Right atrium auricular region (tissue), 2 donors: ENCODE measurements at regions not wholly inside any gene's neighbourhood (a gene's known extent, or its start where the extent isn't known, plus 50 kb on each side); places are given as distances from the start of the nearest gene placed in this dataset.

ENCODE experiments used
- DNase-seq: peaks from one replicate; pipeline ENCODE4 v3.0.0-alpha.2; 2019; ENCODE audit warnings: low spot score
- H3K27ac ChIP-seq, 2 donors: fragments of 200-600 bp; sonication (generic); 1 replicate in 1 of 2; 2 replicates in 1 of 2; pipeline ENCODE4 v1.5.1; 2016 to 2019
- H3K27me3 ChIP-seq, 2 donors: fragments of 200-600 bp; sonication (generic); one replicate each; pipeline versions ENCODE4 v1.5.1 to v1.6.0; 2017 to 2019
- H3K36me3 ChIP-seq: fragments of 200-600 bp; sonication (generic); one replicate; pipeline ENCODE4 v1.5.1; 2016
- H3K4me1 ChIP-seq, 2 donors: fragments of 200-600 bp; sonication (generic); one replicate each; pipeline versions ENCODE4 v1.5.1 to v1.6.0; 2017 to 2019
- H3K4me3 ChIP-seq, 2 donors: fragments of 200-600 bp; sonication (generic); 1 replicate in 1 of 2; 2 replicates in 1 of 2; pipeline ENCODE4 v1.5.1; 2017 to 2019; ENCODE audit warnings: mild to moderate bottlenecking in 1 of 2, moderate library complexity in 1 of 2
- H3K9me3 ChIP-seq, 2 donors: fragments of 200-600 bp; sonication (generic); one replicate each; pipeline ENCODE4 v1.5.1; 2019
- CTCF ChIP-seq, 2 donors: fragments of 200-600 bp; sonication (generic); IDR thresholded peaks; one replicate each; pipeline ENCODE4 v1.5.1; 2019; ENCODE audit warnings: antibody characterized with exemption in 2 of 2

DNA sequence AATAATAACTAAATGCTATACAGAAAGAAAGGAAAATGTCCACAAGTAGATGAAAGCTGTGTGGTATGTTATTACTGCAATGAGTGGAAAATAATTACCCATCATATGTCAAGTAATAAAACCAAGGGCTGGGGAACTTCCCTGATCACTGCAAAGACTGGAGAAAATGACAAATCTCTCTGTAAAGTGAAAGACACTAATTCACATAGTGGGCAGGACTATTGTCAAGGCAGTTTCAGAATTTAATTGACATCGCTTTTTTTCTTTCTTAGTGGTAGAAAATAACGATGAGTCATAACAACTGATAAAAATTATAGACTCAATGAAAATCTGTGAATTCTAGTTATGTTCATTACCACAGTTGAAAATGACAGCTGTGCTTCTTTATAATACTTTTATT lies 153.7 kb upstream of the ST6GALNAC5 start:
- no peaks in the 10 kb centered on the region for H3K27me3 ChIP-seq
- no peak for TF ChIP-seq CTCF (IDR thresholded peaks at IDR 0.05)

GRCh38 chr1:76715474-76715873 lies 151.8 kb upstream of the ST6GALNAC5 start:
- Histone ChIP-seq H3K4me1 (no peaks in the 10 kb centered on the region), H3K9me3 (no peaks in the 10 kb centered on the region), H3K36me3 (no peaks in the 10 kb centered on the region), H3K27ac (no peak overlapping the region), H3K27me3 (no peaks in the 10 kb centered on the region), H3K4me3 (no peak overlapping the region)
- TF ChIP-seq CTCF (IDR thresholded peaks at IDR 0.05) = no peak
- DNase-seq = no peak

More for the DNA sequence above, 153.7 kb upstream of the ST6GALNAC5 start:
- H3K4me3 ChIP-seq = no peak overlapping the region
- no peaks in the 10 kb centered on the region for H3K36me3 ChIP-seq
- H3K9me3 ChIP-seq = no peaks in the 10 kb centered on the region
- no peak overlapping the region for H3K27ac ChIP-seq
- H3K4me1 ChIP-seq = no peaks in the 10 kb centered on the region
- no peak for DNase-seq

- Histone ChIP-seq H3K4me1 (no peaks in the 10 kb centered on the region), H3K27me3 (no peaks in the 10 kb centered on the region), H3K9me3 (no peaks in the 10 kb centered on the region), H3K27ac (no peak overlapping the region), H3K36me3 (no peaks in the 10 kb centered on the region), H3K4me3 (no peak overlapping the region)
- TF ChIP-seq CTCF (IDR thresholded peaks at IDR 0.05) = no peak
- no peak for DNase-seq
Observed at GRCh38 chr1:76723949-76724348, 143.3 kb upstream of the ST6GALNAC5 start.

GRCh38 chr1:76724816-76725215 lies 142.5 kb upstream of the ST6GALNAC5 start:
- TF ChIP-seq CTCF (IDR thresholded peaks at IDR 0.05) = no peak

DNA sequence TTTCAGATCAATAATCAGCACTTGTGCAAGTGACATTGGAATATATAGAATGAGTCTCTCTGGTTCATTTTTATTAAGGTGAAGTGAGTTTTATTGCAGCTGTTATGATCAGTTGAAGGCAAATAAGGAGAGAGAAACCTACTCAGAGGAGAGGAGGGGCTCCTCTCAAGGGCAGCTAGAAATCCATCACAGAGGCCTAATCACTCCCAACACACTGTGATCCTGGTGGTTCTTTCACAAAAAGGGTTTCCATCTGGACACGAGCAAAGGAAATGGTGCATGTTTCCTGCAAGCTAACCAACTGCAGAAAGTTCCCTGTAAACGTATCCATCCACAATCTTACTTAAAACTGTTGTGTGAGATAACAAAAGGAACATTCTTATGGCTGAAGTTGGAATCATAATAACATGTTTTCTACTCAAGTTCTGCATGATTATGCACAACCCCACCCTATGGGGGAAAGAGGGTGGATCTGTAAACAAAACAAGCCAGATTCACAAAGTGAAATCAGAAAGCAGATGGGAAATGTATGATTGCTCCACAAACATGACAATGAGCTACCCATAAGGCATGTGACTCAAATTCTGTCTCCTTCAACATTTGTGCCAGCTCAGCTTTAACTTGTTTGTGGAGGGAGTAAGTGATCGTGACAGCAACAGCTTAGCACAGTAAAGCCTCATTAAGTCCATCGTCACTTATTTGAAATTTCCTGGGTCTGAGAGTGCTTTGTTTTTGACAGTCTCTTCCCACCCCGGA lies 141.2 kb upstream of the ST6GALNAC5 start:
- no peak for DNase-seq
- no peak for TF ChIP-seq CTCF (IDR thresholded peaks at IDR 0.05)
- no peaks in the 10 kb centered on the region for H3K9me3 ChIP-seq
- H3K4me1 ChIP-seq = no peaks in the 10 kb centered on the region
- no peak overlapping the region for H3K27ac ChIP-seq
- H3K4me3 ChIP-seq = no peak overlapping the region
- no peaks in the 10 kb centered on the region for H3K36me3 ChIP-seq
- H3K27me3 ChIP-seq = no peaks in the 10 kb centered on the region

More at GRCh38 chr1:76724816-76725215, 142.5 kb upstream of the ST6GALNAC5 start:
- Histone ChIP-seq H3K4me3 (no peak overlapping the region), H3K36me3 (no peaks in the 10 kb centered on the region), H3K4me1 (no peaks in the 10 kb centered on the region), H3K9me3 (no peaks in the 10 kb centered on the region), H3K27ac (no peak overlapping the region), H3K27me3 (no peaks in the 10 kb centered on the region)
- DNase-seq = no peak

- H3K27ac ChIP-seq = no peak overlapping the region
- no peaks in the 10 kb centered on the region for H3K27me3 ChIP-seq
- no peaks in the 10 kb centered on the region for H3K9me3 ChIP-seq
- H3K4me1 ChIP-seq = no peaks in the 10 kb centered on the region
- H3K36me3 ChIP-seq = no peaks in the 10 kb centered on the region
- no peak for TF ChIP-seq CTCF (IDR thresholded peaks at IDR 0.05)
- no peak overlapping the region for H3K4me3 ChIP-seq
- no peak for DNase-seq
Observed at GRCh38 chr1:76727520-76727919, 139.8 kb upstream of the ST6GALNAC5 start.
